GM12878 (cell line): ENCODE measurements at regions not wholly inside any gene's neighbourhood (a gene's known extent, or its start where the extent isn't known, plus 50 kb on each side); places are given as distances from the start of the nearest gene placed in this dataset.

Source experiments
- ATAC-seq: fragments of 200-7000 bp; cut with Tn5 transposase; 3 replicates; pipeline ENCODE4 v1.9.1; 2020; ENCODE audit warnings: mild to moderate bottlenecking, moderate library complexity
- BruUV-seq: library from RNA; stranded (reverse); fragments of 400-500 nt; replicated peaks from 2 replicates; lab custom pipeline; 2021; lab: Mats Ljungman, UMichigan
- CTCF ChIA-PET: fragments of 300-600 bp; sonication (Branson Sonifier 250); formaldehyde crosslinking; extraction: SDS; loops from one replicate; lab custom pipeline; 2021; ENCODE audit warnings: inconsistent platforms; lab: Yijun Ruan, JAX
- POLR2A ChIA-PET: fragments of 350-600 bp; formaldehyde crosslinking; extraction: SDS; loops from one replicate; lab custom pipeline; 2021; ENCODE audit warnings: inconsistent platforms; lab: Charles Lee
- RAD21 ChIA-PET: fragments of 300-600 bp; sonication (Branson Sonifier 250); formaldehyde crosslinking; loops from one replicate; lab custom pipeline; 2023; ENCODE audit warnings: antibody characterized with exemption; ENCODE audit not compliant: unreplicated experiment; lab: Charles Lee
- SMC1A ChIA-PET: fragments of 300-600 bp; sonication (Branson Sonifier 250); formaldehyde crosslinking; loops from one replicate; lab custom pipeline; 2023; ENCODE audit not compliant: unreplicated experiment, uncharacterized antibody; lab: Charles Lee
- DNase-seq: peaks from one replicate; pipeline ENCODE4 v3.0.0-alpha.2; 2011; ENCODE audit warnings: low read depth, low spot score
- FAIRE-seq: peaks from 3 replicates; lab custom pipeline; 2011; peaks lifted over from hg19 to GRCh38; lab: Jason Lieb, UNC
- H2AFZ ChIP-seq: 2 replicates; pipeline ENCODE4 v1.6.0; 2011; ENCODE audit warnings: low read depth, low read length, control low read depth; ENCODE audit not compliant: control insufficient read depth
- H3K27ac ChIP-seq: 2 replicates; pipeline ENCODE4 v1.5.1; 2011; ENCODE audit warnings: control low read depth; ENCODE audit not compliant: control insufficient read depth, insufficient read depth
- H3K27me3 ChIP-seq, 2 experiments: replicated peaks in 1 of 2; 2 replicates each; pipeline versions ENCODE4 v1.6.0 to v1.6.1; 2011; ENCODE audit warnings: low read length in 1 of 2; ENCODE audit not compliant: control insufficient read depth in 2 of 2, insufficient read depth in 2 of 2
- H3K36me3 ChIP-seq, 2 experiments: 2 replicates each; pipeline ENCODE4 v1.5.1; 2011; ENCODE audit warnings: low read length in 1 of 2; ENCODE audit not compliant: control insufficient read depth in 2 of 2, insufficient read depth in 2 of 2
- H3K4me1 ChIP-seq: 2 replicates; pipeline ENCODE4 v1.6.1; 2011; ENCODE audit warnings: mild to moderate bottlenecking, low read length, moderate library complexity, mixed read lengths; ENCODE audit not compliant: control insufficient read depth, insufficient read depth
- H3K4me2 ChIP-seq: 2 replicates; pipeline ENCODE4 v1.6.0; 2011; ENCODE audit warnings: control low read depth; ENCODE audit not compliant: control insufficient read depth, insufficient read depth
- H3K4me3 ChIP-seq: fragments of 200-600 bp; sonication (generic); 2 replicates; pipeline ENCODE4 v1.5.1; 2016
- H3K79me2 ChIP-seq: 2 replicates; pipeline ENCODE4 v1.6.0; 2011; ENCODE audit warnings: low read length; ENCODE audit not compliant: control insufficient read depth, insufficient read depth
- H3K9ac ChIP-seq: 2 replicates; pipeline ENCODE4 v1.8.0; 2011; ENCODE audit warnings: low read length, control low read depth, mixed read lengths; ENCODE audit not compliant: control insufficient read depth, insufficient read depth
- H3K9me3 ChIP-seq: replicated peaks from 3 replicates; pipeline ENCODE4 v1.5.1; 2011; ENCODE audit warnings: mild to moderate bottlenecking, low read length; ENCODE audit not compliant: control insufficient read depth, insufficient read depth
- H4K20me1 ChIP-seq: 2 replicates; pipeline ENCODE4 v1.6.0; 2011; ENCODE audit not compliant: control insufficient read depth, insufficient read depth
- BHLHE40 ChIP-seq, 2 experiments: fragments of 450-650 bp in 1 of 2; IDR thresholded peaks; 2 replicates each; pipeline ENCODE4 v1.6.1; 2011 to 2017; ENCODE audit warnings: low read depth in 2 of 2, borderline replicate concordance in 1 of 2, improper control_type of control experiment in 1 of 2, low read length in 1 of 2, mild to moderate bottlenecking in 1 of 2
- HDAC2 ChIP-seq: fragments of 200-600 bp; sonication (generic); IDR thresholded peaks from 2 replicates; pipeline ENCODE4 v1.6.1; 2017
- LARP7 ChIP-seq: fragments of 450-650 bp; IDR thresholded peaks from 2 replicates; pipeline ENCODE4 v1.6.1; 2017; ENCODE audit warnings: mild to moderate bottlenecking
- NFIC ChIP-seq: IDR thresholded peaks from 2 replicates; pipeline ENCODE4 v1.6.1; 2012; ENCODE audit warnings: low read depth, mild to moderate bottlenecking, inconsistent platforms, low read length, moderate library complexity
- PBX3 ChIP-seq: IDR thresholded peaks from 2 replicates; pipeline ENCODE4 v1.6.1; 2011; ENCODE audit warnings: mild to moderate bottlenecking, low read depth, low read length, moderate library complexity; ENCODE audit not compliant: insufficient replicate concordance
- RELA ChIP-seq: fragments of 450-650 bp; IDR thresholded peaks from 2 replicates; pipeline ENCODE4 v1.8.0; 2014; ENCODE audit warnings: borderline replicate concordance; ENCODE audit not compliant: partially characterized antibody
- SIX5 ChIP-seq: IDR thresholded peaks from 2 replicates; pipeline ENCODE4 v1.6.1; 2011; ENCODE audit warnings: mild to moderate bottlenecking, low read depth, low read length, moderate library complexity; ENCODE audit not compliant: severe bottlenecking
- SRF ChIP-seq, 2 experiments: IDR thresholded peaks; 2 replicates each; pipeline ENCODE4 v1.6.1; 2011; ENCODE audit warnings: low read depth in 2 of 2, low read length in 2 of 2, mild to moderate bottlenecking in 1 of 2, moderate library complexity in 1 of 2
- WGBS: methylation state at CpG from one replicate; pipeline ENCODE4 v1.1.6; 2016; ENCODE audit warnings: low lambda C conversion rate; ENCODE audit not compliant: insufficient replicate concordance, insufficient coverage; ENCODE audit errors: missing lambda C conversion rate; 5-methylcytosine and 5-hydroxymethylcytosine counted together
- in situ Hi-C: fragments of 300-500 bp; cut with MboI; formaldehyde crosslinking; loops from 9 replicates; pipeline ENCODE4 v1.14.3; 2018; ENCODE audit warnings: mixed read lengths
- intact Hi-C: fragments of 100-400 bp; cut with micrococcal nuclease; formaldehyde crosslinking; loops from one replicate; pipeline ENCODE4 v1.14.2; 2022; ENCODE audit not compliant: unreplicated experiment
- TF ChIP-seq, protein P1 (sequence below): fragments of 450-650 bp; IDR thresholded peaks from 2 replicates; pipeline ENCODE4 v1.6.1; 2017; ENCODE audit warnings: mild to moderate bottlenecking, moderate library complexity
- TF ChIP-seq, protein P2 (sequence below): IDR thresholded peaks from 2 replicates; pipeline ENCODE4 v1.6.1; 2011; ENCODE audit warnings: borderline replicate concordance, low read depth, mild to moderate bottlenecking, moderate library complexity, low read length; ENCODE audit not compliant: insufficient read depth, poor library complexity, severe bottlenecking

DNA sequence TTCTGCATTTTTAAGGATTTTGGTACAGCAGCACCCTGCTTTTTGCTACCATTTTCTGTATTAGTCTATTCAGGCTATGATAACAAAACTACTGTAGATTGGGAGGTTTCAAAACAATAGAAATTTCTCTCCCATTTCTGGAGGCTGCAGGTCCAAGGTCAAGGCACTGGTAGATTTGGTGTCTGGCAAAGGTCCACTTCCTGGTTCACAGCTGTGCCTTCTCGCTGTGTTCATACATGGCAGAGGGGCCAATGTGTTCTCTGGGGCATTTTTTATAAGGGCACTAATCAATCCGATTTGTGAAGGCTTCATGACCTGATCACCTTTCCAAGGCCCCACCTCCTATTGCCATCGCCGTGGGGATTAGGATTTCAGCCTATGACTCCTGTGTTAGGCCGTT lies 268.1 kb upstream of the RTL1 start (continued):
- no peak for TF ChIP-seq PBX3
- no peak for TF ChIP-seq LARP7
- no peak for TF ChIP-seq BHLHE40 (IDR thresholded peaks at IDR 0.05; ENCODE audit: borderline replicate concordance in 1 of 2, low read depth in 2 of 2, low read length in 1 of 2)
- no peak for TF ChIP-seq HDAC2
- no peak for TF ChIP-seq SIX5

DNA sequence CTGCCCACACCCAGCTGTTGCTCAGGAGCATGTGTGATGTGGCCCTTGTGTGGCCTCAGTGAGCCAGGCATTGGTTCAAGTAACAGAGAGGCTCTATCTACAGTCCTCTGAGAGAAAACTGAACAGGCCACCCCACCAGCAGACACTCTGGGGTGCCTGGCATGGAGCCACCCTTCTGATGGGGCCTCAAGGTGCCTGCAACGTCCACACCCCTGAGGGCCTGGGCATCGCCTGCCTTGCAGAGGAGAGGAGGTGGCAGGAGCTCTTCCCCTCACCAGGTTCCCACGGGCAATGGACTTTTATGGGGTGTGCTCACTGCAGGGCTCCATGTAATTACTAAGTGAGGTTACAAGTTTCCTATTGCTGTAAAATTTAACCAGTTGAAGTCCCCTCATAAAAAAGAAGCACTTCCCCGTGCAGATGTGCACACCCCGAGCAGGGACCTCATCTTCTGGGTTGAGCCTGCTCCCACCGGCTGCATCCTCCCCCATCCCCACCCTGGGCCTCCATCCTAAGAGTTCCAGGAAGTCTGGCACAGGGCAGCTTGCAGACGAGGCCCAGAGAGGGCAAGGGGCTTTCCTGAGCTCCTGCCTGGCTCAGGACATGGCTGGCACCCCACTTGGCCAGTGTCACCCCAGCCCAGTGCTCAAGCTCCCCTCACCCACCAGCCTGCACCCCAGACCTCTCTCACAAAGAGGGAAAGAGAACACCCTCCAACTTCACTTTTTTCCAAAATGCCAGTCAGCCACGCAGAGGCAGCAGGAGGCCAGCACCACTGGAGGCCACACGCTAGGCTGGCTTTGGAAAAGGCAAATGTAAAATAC lies 270.4 kb upstream of the RTL1 start:
- no peak for DNase-seq
- Histone ChIP-seq H3K4me1 (no peaks in the 10 kb centered on the region), H3K4me3 (no peak overlapping the region), H3K9ac (no peak overlapping the region), H3K27ac (no peak overlapping the region), H3K79me2 (no peaks in the 10 kb centered on the region), H3K9me3 (no peaks in the 10 kb centered on the region; the same call in 2 of the 3 replicates), H3K36me3 (no peaks in the 10 kb centered on the region), H2AFZ (no peak overlapping the region), H4K20me1 (no peaks in the 10 kb centered on the region), H3K27me3 (no peaks in the 10 kb centered on the region), H3K4me2 (no peak overlapping the region)
- ChIA-PET POLR2A (no interaction called here), CTCF (no interaction called here), RAD21 (no interaction called here), SMC1A (no interaction called here)
- 10% methylated on average over 9 of the region's 9 CpGs for WGBS
- in situ Hi-C loops = no loop called here
- ATAC-seq = no peak
- no peak for FAIRE-seq
- no TSS peak for BruUV-seq
- intact Hi-C loops = no loop called here
- TF ChIP-seq, protein P1, sequence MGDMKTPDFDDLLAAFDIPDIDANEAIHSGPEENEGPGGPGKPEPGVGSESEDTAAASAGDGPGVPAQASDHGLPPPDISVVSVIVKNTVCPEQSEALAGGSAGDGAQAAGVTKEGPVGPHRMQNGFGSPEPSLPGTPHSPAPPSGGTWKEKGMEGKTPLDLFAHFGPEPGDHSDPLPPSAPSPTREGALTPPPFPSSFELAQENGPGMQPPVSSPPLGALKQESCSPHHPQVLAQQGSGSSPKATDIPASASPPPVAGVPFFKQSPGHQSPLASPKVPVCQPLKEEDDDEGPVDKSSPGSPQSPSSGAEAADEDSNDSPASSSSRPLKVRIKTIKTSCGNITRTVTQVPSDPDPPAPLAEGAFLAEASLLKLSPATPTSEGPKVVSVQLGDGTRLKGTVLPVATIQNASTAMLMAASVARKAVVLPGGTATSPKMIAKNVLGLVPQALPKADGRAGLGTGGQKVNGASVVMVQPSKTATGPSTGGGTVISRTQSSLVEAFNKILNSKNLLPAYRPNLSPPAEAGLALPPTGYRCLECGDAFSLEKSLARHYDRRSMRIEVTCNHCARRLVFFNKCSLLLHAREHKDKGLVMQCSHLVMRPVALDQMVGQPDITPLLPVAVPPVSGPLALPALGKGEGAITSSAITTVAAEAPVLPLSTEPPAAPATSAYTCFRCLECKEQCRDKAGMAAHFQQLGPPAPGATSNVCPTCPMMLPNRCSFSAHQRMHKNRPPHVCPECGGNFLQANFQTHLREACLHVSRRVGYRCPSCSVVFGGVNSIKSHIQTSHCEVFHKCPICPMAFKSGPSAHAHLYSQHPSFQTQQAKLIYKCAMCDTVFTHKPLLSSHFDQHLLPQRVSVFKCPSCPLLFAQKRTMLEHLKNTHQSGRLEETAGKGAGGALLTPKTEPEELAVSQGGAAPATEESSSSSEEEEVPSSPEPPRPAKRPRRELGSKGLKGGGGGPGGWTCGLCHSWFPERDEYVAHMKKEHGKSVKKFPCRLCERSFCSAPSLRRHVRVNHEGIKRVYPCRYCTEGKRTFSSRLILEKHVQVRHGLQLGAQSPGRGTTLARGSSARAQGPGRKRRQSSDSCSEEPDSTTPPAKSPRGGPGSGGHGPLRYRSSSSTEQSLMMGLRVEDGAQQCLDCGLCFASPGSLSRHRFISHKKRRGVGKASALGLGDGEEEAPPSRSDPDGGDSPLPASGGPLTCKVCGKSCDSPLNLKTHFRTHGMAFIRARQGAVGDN = no peak
- TF ChIP-seq, protein P2, sequence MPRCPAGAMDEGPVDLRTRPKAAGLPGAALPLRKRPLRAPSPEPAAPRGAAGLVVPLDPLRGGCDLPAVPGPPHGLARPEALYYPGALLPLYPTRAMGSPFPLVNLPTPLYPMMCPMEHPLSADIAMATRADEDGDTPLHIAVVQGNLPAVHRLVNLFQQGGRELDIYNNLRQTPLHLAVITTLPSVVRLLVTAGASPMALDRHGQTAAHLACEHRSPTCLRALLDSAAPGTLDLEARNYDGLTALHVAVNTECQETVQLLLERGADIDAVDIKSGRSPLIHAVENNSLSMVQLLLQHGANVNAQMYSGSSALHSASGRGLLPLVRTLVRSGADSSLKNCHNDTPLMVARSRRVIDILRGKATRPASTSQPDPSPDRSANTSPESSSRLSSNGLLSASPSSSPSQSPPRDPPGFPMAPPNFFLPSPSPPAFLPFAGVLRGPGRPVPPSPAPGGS = no peak
- TF ChIP-seq RELA = no peak
- TF ChIP-seq NFIC = no peak
- TF ChIP-seq SRF (IDR thresholded peaks at IDR 0.05; ENCODE audit: low read depth in 2 of 2, low read length in 2 of 2) = no peak
